ENCODE measurements at regions not wholly inside any gene's neighbourhood (a gene's known extent, or its start where the extent isn't known, plus 50 kb on each side); places are given as distances from the start of the nearest gene placed in this dataset. TPM values are rescaled to one million over a fixed set of nuclear protein-coding genes. Genes with fewer than 3 reads are reported as not detected.
"Not testable (repeated sequence)": the region's sequence is repeated elsewhere in the genome, so short reads cannot be mapped to it uniquely, and the experiment has no call there.

- not testable (repeated sequence) for FAIRE-seq; DNase-seq (ENCODE audit: low spot score in 2 of 2)
These were observed 56.4 kb upstream of the EEF2KMT start for GRCh38 chr16:5154006-5154405.

- not testable (repeated sequence) for FAIRE-seq; DNase-seq (ENCODE audit: low spot score in 2 of 2)
These were observed 53.8 kb upstream of the EEF2KMT start for GRCh38 chr16:5151409-5151808.

Small RNA genes in the stretch of these regions (small RNA-seq; reads per million reads assigned to genes)
- not detected for gene AC007012.1
- not detected for gene MIR8065
- not detected for gene RNU6-328P
- not detected for gene RNU6-457P
- not detected for gene RNU7-99P
- gene SNRPCP20 = not detected

Data from frontal cortex (tissue), 4 donors.